OCI-LY7 (cell line): ENCODE measurements at regions not wholly inside any gene's neighbourhood (a gene's known extent, or its start where the extent isn't known, plus 50 kb on each side); places are given as distances from the start of the nearest gene placed in this dataset.

Source experiments
- BruUV-seq: library from RNA; stranded (reverse); fragments of 400-500 nt; replicated peaks from 2 replicates; lab custom pipeline; 2021; lab: Mats Ljungman, UMichigan
- CTCF ChIA-PET: fragments of 300-600 bp; sonication (Branson Sonifier 250); formaldehyde crosslinking; loops from one replicate; lab custom pipeline; 2022; ENCODE audit warnings: antibody characterized with exemption; ENCODE audit not compliant: unreplicated experiment; lab: Charles Lee
- POLR2A ChIA-PET: fragments of 300-600 bp; sonication (Branson Sonifier 250); formaldehyde crosslinking; loops from one replicate; lab custom pipeline; 2022; ENCODE audit warnings: antibody characterized with exemption; lab: Charles Lee
- DNase-seq: peaks from one replicate; pipeline ENCODE4 v3.0.0-alpha.2; 2015; ENCODE audit warnings: low spot score
- H2AFZ ChIP-seq: fragments of 200-600 bp; sonication (generic), shearing (Covaris generic); 2 replicates; pipeline ENCODE4 v1.6.1; 2014; ENCODE audit warnings: mild to moderate bottlenecking, antibody characterized with exemption, low read length, moderate library complexity
- H3K27ac ChIP-seq: fragments of 200-600 bp; sonication (generic); 2 replicates; pipeline ENCODE4 v1.5.1; 2014; ENCODE audit warnings: mixed run types, low read depth, mild to moderate bottlenecking, moderate library complexity, low read length, inconsistent platforms; ENCODE audit not compliant: poor library complexity, severe bottlenecking
- H3K36me3 ChIP-seq: fragments of 200-600 bp; sonication (generic); 2 replicates; pipeline ENCODE4 v1.6.1; 2014; ENCODE audit warnings: mild to moderate bottlenecking, antibody characterized with exemption, low read length, moderate library complexity, mixed read lengths; ENCODE audit not compliant: insufficient read depth
- H3K4me1 ChIP-seq: fragments of 200-600 bp; sonication (generic); 2 replicates; pipeline ENCODE4 v1.5.1; 2014; ENCODE audit warnings: mild to moderate bottlenecking, low read length; ENCODE audit not compliant: insufficient read depth, poor library complexity, severe bottlenecking
- H3K4me2 ChIP-seq: fragments of 200-600 bp; sonication (generic); 2 replicates; pipeline ENCODE4 v1.6.1; 2014; ENCODE audit warnings: mild to moderate bottlenecking, low read length
- H3K4me3 ChIP-seq: fragments of 200-600 bp; sonication (generic); 2 replicates; pipeline ENCODE4 v1.5.1; 2014; ENCODE audit warnings: mild to moderate bottlenecking, low read depth, low read length; ENCODE audit not compliant: poor library complexity, severe bottlenecking
- H3K79me2 ChIP-seq: fragments of 200-600 bp; sonication (generic); 2 replicates; pipeline ENCODE4 v1.6.1; 2016; ENCODE audit warnings: low read depth, mild to moderate bottlenecking, low read length, moderate library complexity, mixed read lengths; ENCODE audit not compliant: insufficient read depth
- H3K9me2 ChIP-seq: fragments of 200-600 bp; sonication (generic); 2 replicates; pipeline ENCODE4 v1.6.1; 2016; ENCODE audit warnings: mild to moderate bottlenecking, low read length, mixed read lengths; ENCODE audit not compliant: insufficient read depth
- H3K9me3 ChIP-seq: fragments of 200-600 bp; sonication (generic); 2 replicates; pipeline ENCODE4 v1.6.1; 2014; ENCODE audit warnings: mild to moderate bottlenecking, mixed run types, low read length, mixed read lengths
- H4K20me1 ChIP-seq: fragments of 200-600 bp; sonication (generic); 2 replicates; pipeline ENCODE4 v1.6.1; 2014; ENCODE audit warnings: mild to moderate bottlenecking, antibody characterized with exemption, low read length, moderate library complexity, mixed read lengths; ENCODE audit not compliant: insufficient read depth
- EZH2phosphoT487 ChIP-seq: fragments of 200-600 bp; sonication (generic); IDR thresholded peaks from 2 replicates; pipeline ENCODE4 v1.6.1; 2018; ENCODE audit warnings: low read depth, borderline replicate concordance, mild to moderate bottlenecking, mixed run types, antibody characterized with exemption, low read length, moderate library complexity, mixed read lengths
- intact Hi-C: fragments of 100-400 bp; cut with micrococcal nuclease; formaldehyde crosslinking; loops from one replicate; pipeline ENCODE4 v1.10.0; 2022; ENCODE audit not compliant: unreplicated experiment
- TF ChIP-seq, protein P1 (sequence below): fragments of 200-600 bp; sonication (generic); conservative IDR thresholded peaks from 2 replicates; pipeline ENCODE4 v1.5.1; 2014; ENCODE audit warnings: mild to moderate bottlenecking, antibody characterized with exemption, low read length, moderate library complexity, mixed read lengths

DNA sequence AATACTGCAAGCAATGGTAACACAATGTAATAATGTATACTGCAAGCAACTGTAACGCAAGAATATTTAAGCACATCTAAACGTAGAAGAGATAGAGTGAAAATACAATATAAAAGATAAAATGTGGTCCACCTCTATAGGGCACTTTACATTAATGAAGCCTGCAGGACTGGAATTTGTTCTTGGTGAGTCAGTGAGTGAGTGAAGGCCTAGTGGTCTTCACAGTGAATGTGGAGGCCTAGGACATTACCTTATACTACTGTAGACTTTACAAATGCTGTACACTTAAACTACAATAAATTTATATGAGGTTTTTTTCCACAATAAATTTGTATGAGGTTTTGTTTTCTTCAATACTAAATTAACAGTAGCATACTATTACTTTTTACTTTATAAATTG, 287.4 kb upstream of the SNX7 start:
- BruUV-seq: no TSS peak
- intact Hi-C loops: no loop called here
- Histone ChIP-seq H3K4me3 (no peak overlapping the region), H3K79me2 (no peaks in the 10 kb centered on the region), H3K4me2 (no peak overlapping the region), H3K4me1 (no peaks in the 10 kb centered on the region), H2AFZ (no peak overlapping the region), H3K36me3 (no peaks in the 10 kb centered on the region), H3K9me3 (no peaks in the 10 kb centered on the region), H3K27ac (no peak overlapping the region), H3K9me2 (no peaks in the 10 kb centered on the region), H4K20me1 (no peaks in the 10 kb centered on the region)
- ChIA-PET POLR2A (no interaction called here), CTCF (no interaction called here)
- TF ChIP-seq, protein P1, sequence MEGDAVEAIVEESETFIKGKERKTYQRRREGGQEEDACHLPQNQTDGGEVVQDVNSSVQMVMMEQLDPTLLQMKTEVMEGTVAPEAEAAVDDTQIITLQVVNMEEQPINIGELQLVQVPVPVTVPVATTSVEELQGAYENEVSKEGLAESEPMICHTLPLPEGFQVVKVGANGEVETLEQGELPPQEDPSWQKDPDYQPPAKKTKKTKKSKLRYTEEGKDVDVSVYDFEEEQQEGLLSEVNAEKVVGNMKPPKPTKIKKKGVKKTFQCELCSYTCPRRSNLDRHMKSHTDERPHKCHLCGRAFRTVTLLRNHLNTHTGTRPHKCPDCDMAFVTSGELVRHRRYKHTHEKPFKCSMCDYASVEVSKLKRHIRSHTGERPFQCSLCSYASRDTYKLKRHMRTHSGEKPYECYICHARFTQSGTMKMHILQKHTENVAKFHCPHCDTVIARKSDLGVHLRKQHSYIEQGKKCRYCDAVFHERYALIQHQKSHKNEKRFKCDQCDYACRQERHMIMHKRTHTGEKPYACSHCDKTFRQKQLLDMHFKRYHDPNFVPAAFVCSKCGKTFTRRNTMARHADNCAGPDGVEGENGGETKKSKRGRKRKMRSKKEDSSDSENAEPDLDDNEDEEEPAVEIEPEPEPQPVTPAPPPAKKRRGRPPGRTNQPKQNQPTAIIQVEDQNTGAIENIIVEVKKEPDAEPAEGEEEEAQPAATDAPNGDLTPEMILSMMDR: no peak
- TF ChIP-seq EZH2phosphoT487: no peak
- DNase-seq: no peak

DNA sequence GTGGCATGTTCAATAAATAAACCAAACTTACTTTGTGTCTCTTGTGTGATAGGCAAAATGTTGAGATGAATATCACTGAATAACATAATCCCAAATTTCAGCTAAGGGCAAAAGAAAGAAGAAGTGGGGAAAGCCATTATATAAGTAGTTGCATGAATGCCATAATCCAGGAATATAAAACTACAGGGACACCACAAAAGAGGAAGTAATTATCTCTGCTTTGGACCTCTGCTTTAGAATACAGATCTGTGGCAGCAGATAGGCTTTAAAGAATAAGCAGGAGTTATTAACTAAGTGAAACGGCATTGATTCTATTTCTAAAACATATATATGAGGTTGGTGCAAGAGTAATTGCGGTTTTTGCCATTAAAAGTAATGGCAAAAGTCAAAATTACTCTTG, 288.5 kb upstream of the SNX7 start:
- no peak for TF ChIP-seq EZH2phosphoT487
- TF ChIP-seq, protein P1: no peak
- ChIA-PET CTCF (no interaction called here), POLR2A (interaction anchor here (1.4 kb wide), 1 partner anchor 15 kb away, joined by 3 read pairs; no protein-coding TSS in a partner anchor)
- H3K4me1 ChIP-seq: no peaks in the 10 kb centered on the region
- no peaks in the 10 kb centered on the region for H3K9me3 ChIP-seq
- no peak overlapping the region for H2AFZ ChIP-seq
- H3K27ac ChIP-seq: no peak overlapping the region
- no peak for DNase-seq
- no peaks in the 10 kb centered on the region for H3K36me3 ChIP-seq
- H3K79me2 ChIP-seq: no peaks in the 10 kb centered on the region
- H3K4me2 ChIP-seq: no peak overlapping the region
- no TSS peak for BruUV-seq
- no peaks in the 10 kb centered on the region for H4K20me1 ChIP-seq
- no peaks in the 10 kb centered on the region for H3K9me2 ChIP-seq
- intact Hi-C loops: no loop called here
- no peak overlapping the region for H3K4me3 ChIP-seq

DNA sequence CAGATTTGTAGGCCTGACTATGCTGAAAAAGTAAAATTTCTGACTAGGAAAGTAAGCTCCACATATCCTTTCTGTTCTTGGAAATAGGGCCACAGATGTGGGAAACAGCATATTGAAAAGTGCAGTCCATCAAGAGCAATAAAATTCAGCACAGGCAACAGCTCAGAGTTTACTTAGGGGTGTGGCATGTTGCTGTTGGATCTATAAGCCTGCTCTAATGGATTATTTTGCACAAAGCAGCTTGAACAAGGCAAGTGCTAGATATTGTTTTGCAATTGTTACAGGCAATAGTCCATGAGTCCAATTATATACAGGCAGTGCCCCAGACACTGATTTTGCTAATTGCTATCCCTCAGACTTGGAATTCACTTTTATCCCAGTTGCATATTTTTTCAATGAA, 289.8 kb upstream of the SNX7 start:
- CTCF ChIA-PET: no interaction called here

More for the DNA sequence above, 289.8 kb upstream of the SNX7 start:
- Histone ChIP-seq H3K79me2 (no peaks in the 10 kb centered on the region), H3K27ac (no peak overlapping the region), H3K9me3 (no peaks in the 10 kb centered on the region), H2AFZ (no peak overlapping the region), H3K9me2 (no peaks in the 10 kb centered on the region), H3K4me1 (no peaks in the 10 kb centered on the region), H3K36me3 (no peaks in the 10 kb centered on the region), H4K20me1 (no peaks in the 10 kb centered on the region), H3K4me3 (no peak overlapping the region), H3K4me2 (no peak overlapping the region)
- no peak for DNase-seq
- intact Hi-C loops: no loop called here
- POLR2A ChIA-PET: interaction anchor here (0.7 to 1.2 kb wide), 2 partner anchors 8 to 28 kb away, joined by 3 to 4 read pairs; no protein-coding TSS in a partner anchor
- TF ChIP-seq, protein P1: no peak
- TF ChIP-seq EZH2phosphoT487: no peak
- BruUV-seq: no TSS peak
